ENCODE measurements at regions not wholly inside any gene's neighbourhood (a gene's known extent, or its start where the extent isn't known, plus 50 kb on each side); places are given as distances from the start of the nearest gene placed in this dataset.

- no peaks in the 10 kb centered on the region for H3K36me3 Mint-ChIP-seq
- no peak overlapping the region for H3K27ac ChIP-seq (ENCODE audit: low read depth, low read length)
- CTCF ChIA-PET (ENCODE audit: partially characterized antibody): no interaction called here
Observed at GRCh38 chr2:102927854-102928267, 166.0 kb downstream of the TMEM182 start.

GRCh38 chr2:102929721-102930120 lies 167.9 kb downstream of the TMEM182 start:
- intact Hi-C loops (cut with micrococcal nuclease): no loop called here
- H3K36me3 Mint-ChIP-seq: no peaks in the 10 kb centered on the region
- no peak for DNase-seq
- no peak overlapping the region for H3K4me3 Mint-ChIP-seq
- H3K27me3 ChIP-seq (ENCODE audit: insufficient read depth, low read length): no peaks in the 10 kb centered on the region
- peaks cover 0 to 4% (median 0%) of the 10 kb centered on the region in 8 donors for H3K9me3 Mint-ChIP-seq
- no peaks in the 10 kb centered on the region for H3K4me1 ChIP-seq (ENCODE audit: insufficient read depth, low read length)
- ChIA-PET CTCF (ENCODE audit: partially characterized antibody) (no interaction called here), POLR2A (ENCODE audit: partially characterized antibody) (no interaction called here)
- H3K9me3 ChIP-seq (ENCODE audit: control insufficient read depth in 1 of 2, low read length in 2 of 2): no peaks in the 10 kb centered on the region
- H3K4me1 Mint-ChIP-seq: no peaks in the 10 kb centered on the region
- no peak overlapping the region for H3K27ac ChIP-seq (ENCODE audit: low read depth, low read length)
- no peak overlapping the region for H3K4me3 ChIP-seq (ENCODE audit: low read length in 2 of 2)
- no peaks in the 10 kb centered on the region for H3K36me3 ChIP-seq (ENCODE audit: insufficient read depth, low read length)
- no peak overlapping the region for H3K27ac Mint-ChIP-seq
- H3K27me3 Mint-ChIP-seq: peaks cover 0 to 2% of the 10 kb centered on the region in 2 donors

More at GRCh38 chr2:102927854-102928267, 166.0 kb downstream of the TMEM182 start:
- intact Hi-C loops (cut with micrococcal nuclease): no loop called here
- Histone ChIP-seq H3K4me1 (ENCODE audit: insufficient read depth, low read length) (no peaks in the 10 kb centered on the region), H3K27me3 (ENCODE audit: insufficient read depth, low read length) (no peaks in the 10 kb centered on the region), H3K4me3 (ENCODE audit: low read length in 2 of 2) (no peak overlapping the region), H3K9me3 (ENCODE audit: control insufficient read depth in 1 of 2, low read length in 2 of 2) (no peaks in the 10 kb centered on the region), H3K36me3 (ENCODE audit: insufficient read depth, low read length) (no peaks in the 10 kb centered on the region)
- DNase-seq: no peak
- H3K4me1 Mint-ChIP-seq: no peaks in the 10 kb centered on the region
- peaks cover 0 to 4% (median 0%) of the 10 kb centered on the region in 8 donors for H3K9me3 Mint-ChIP-seq
- peaks cover 2% of the 10 kb centered on the region in 2 donors for H3K27me3 Mint-ChIP-seq
- POLR2A ChIA-PET (ENCODE audit: partially characterized antibody): no interaction called here
- H3K27ac Mint-ChIP-seq: no peak overlapping the region
- no peak overlapping the region for H3K4me3 Mint-ChIP-seq

GRCh38 chr2:102932501-102932900 lies 170.7 kb downstream of the TMEM182 start:
- H3K27me3 Mint-ChIP-seq: peaks cover 0 to 2% of the 10 kb centered on the region in 2 donors
- Histone ChIP-seq H3K27ac (ENCODE audit: low read depth, low read length) (no peak overlapping the region), H3K9me3 (ENCODE audit: control insufficient read depth in 1 of 2, low read length in 2 of 2) (no peaks in the 10 kb centered on the region), H3K36me3 (ENCODE audit: insufficient read depth, low read length) (no peaks in the 10 kb centered on the region), H3K27me3 (ENCODE audit: insufficient read depth, low read length) (no peaks in the 10 kb centered on the region), H3K4me1 (ENCODE audit: insufficient read depth, low read length) (no peaks in the 10 kb centered on the region), H3K4me3 (ENCODE audit: low read length in 2 of 2) (no peak overlapping the region)
- H3K4me3 Mint-ChIP-seq: no peak overlapping the region
- DNase-seq: no peak
- CTCF ChIA-PET (ENCODE audit: partially characterized antibody): no interaction called here
- H3K9me3 Mint-ChIP-seq: peaks cover 0 to 4% (median 1%) of the 10 kb centered on the region in 8 donors
- POLR2A ChIA-PET (ENCODE audit: partially characterized antibody): no interaction called here
- no peaks in the 10 kb centered on the region for H3K4me1 Mint-ChIP-seq
- intact Hi-C loops (cut with micrococcal nuclease): no loop called here
- H3K36me3 Mint-ChIP-seq: no peaks in the 10 kb centered on the region
- H3K27ac Mint-ChIP-seq: no peak overlapping the region

DNA sequence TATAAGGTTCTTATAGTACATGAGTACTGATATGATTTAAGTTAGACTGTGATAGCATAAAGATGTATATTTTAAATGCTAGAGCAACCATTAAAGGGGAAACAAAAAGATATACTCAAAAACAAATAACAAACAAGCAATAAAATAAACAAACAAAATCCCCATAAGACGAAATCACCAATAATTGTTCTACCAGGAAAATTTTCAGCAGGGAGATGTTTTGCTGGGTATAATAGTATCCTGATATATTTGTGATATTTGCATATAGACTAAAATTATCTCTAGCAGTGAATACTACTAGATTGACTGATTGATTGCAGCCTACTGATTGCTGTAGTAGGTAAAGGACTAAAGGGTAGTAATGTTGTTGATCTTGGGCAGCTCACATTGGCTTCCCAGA lies 177.4 kb downstream of the TMEM182 start:
- H3K36me3 ChIP-seq (ENCODE audit: insufficient read depth, low read length): no peaks in the 10 kb centered on the region
- no peaks in the 10 kb centered on the region for H3K9me3 ChIP-seq (ENCODE audit: control insufficient read depth in 1 of 2, low read length in 2 of 2)
- CTCF ChIA-PET (ENCODE audit: partially characterized antibody): no interaction called here
- peaks cover 0 to 2% of the 10 kb centered on the region in 2 donors for H3K27me3 Mint-ChIP-seq
- H3K4me1 ChIP-seq (ENCODE audit: insufficient read depth, low read length): no peaks in the 10 kb centered on the region
- peaks cover 0 to 9% (median 4%) of the 10 kb centered on the region in 8 donors for H3K9me3 Mint-ChIP-seq
- intact Hi-C loops (cut with micrococcal nuclease): no loop called here
- H3K27me3 ChIP-seq (ENCODE audit: insufficient read depth, low read length): no peaks in the 10 kb centered on the region
- H3K4me3 ChIP-seq (ENCODE audit: low read length in 2 of 2): no peak overlapping the region
- no peak overlapping the region for H3K27ac ChIP-seq (ENCODE audit: low read depth, low read length)
- no peaks in the 10 kb centered on the region for H3K4me1 Mint-ChIP-seq
- no peak overlapping the region for H3K4me3 Mint-ChIP-seq
- POLR2A ChIA-PET (ENCODE audit: partially characterized antibody): no interaction called here
- no peaks in the 10 kb centered on the region for H3K36me3 Mint-ChIP-seq
- DNase-seq: no peak
- no peak overlapping the region for H3K27ac Mint-ChIP-seq

DNA sequence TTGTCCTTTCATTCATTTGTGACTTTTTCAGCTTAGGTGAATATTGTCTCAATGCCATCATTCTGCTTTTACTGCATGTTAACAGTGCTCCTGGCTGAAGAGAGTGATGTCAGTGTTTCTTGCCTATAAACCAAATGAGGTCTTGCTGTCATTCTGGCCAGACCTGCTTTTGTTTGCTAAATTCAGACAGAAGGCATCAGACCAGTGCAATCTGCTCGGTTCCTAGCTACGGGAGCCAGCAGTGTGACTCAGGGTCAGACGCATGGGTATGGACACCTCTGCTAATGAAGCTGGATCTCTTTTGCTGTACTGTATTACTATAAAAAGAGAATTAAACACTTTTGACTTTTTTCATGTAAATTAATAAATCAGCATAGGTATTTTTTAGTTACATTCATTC lies 178.9 kb downstream of the TMEM182 start:
- ChIA-PET POLR2A (ENCODE audit: partially characterized antibody) (no interaction called here), CTCF (ENCODE audit: partially characterized antibody) (no interaction called here)
- Histone ChIP-seq H3K4me3 (ENCODE audit: low read length in 2 of 2) (no peak overlapping the region), H3K9me3 (ENCODE audit: control insufficient read depth in 1 of 2, low read length in 2 of 2) (no peaks in the 10 kb centered on the region), H3K36me3 (ENCODE audit: insufficient read depth, low read length) (no peaks in the 10 kb centered on the region), H3K27me3 (ENCODE audit: insufficient read depth, low read length) (no peaks in the 10 kb centered on the region), H3K4me1 (ENCODE audit: insufficient read depth, low read length) (no peaks in the 10 kb centered on the region), H3K27ac (ENCODE audit: low read depth, low read length) (no peak overlapping the region)
- Mint-ChIP-seq H3K27me3 (peaks cover 0 to 2% of the 10 kb centered on the region in 2 donors), H3K4me1 (no peaks in the 10 kb centered on the region), H3K4me3 (no peak overlapping the region), H3K27ac (no peak overlapping the region), H3K9me3 (peaks cover 0 to 9% (median 4%) of the 10 kb centered on the region in 8 donors), H3K36me3 (no peaks in the 10 kb centered on the region)
- no peak for DNase-seq
- intact Hi-C loops (cut with micrococcal nuclease): no loop called here

- intact Hi-C loops (cut with micrococcal nuclease): no loop called here
- Mint-ChIP-seq H3K27me3 (peaks cover 0 to 2% of the 10 kb centered on the region in 2 donors), H3K9me3 (peaks cover 0 to 9% (median 4%) of the 10 kb centered on the region in 8 donors), H3K4me3 (no peak overlapping the region), H3K27ac (no peak overlapping the region), H3K4me1 (no peaks in the 10 kb centered on the region), H3K36me3 (no peaks in the 10 kb centered on the region)
- no peak overlapping the region for H3K4me3 ChIP-seq (ENCODE audit: low read length in 2 of 2)
- H3K36me3 ChIP-seq (ENCODE audit: insufficient read depth, low read length): no peaks in the 10 kb centered on the region
- no peak for DNase-seq
- CTCF ChIA-PET (ENCODE audit: partially characterized antibody): no interaction called here
- H3K9me3 ChIP-seq (ENCODE audit: control insufficient read depth in 1 of 2, low read length in 2 of 2): no peaks in the 10 kb centered on the region
- POLR2A ChIA-PET (ENCODE audit: partially characterized antibody): no interaction called here
- no peaks in the 10 kb centered on the region for H3K4me1 ChIP-seq (ENCODE audit: insufficient read depth, low read length)
- no peak overlapping the region for H3K27ac ChIP-seq (ENCODE audit: low read depth, low read length)
- H3K27me3 ChIP-seq (ENCODE audit: insufficient read depth, low read length): no peaks in the 10 kb centered on the region
Observed at GRCh38 chr2:102942107-102942506, 180.3 kb downstream of the TMEM182 start.

DNA sequence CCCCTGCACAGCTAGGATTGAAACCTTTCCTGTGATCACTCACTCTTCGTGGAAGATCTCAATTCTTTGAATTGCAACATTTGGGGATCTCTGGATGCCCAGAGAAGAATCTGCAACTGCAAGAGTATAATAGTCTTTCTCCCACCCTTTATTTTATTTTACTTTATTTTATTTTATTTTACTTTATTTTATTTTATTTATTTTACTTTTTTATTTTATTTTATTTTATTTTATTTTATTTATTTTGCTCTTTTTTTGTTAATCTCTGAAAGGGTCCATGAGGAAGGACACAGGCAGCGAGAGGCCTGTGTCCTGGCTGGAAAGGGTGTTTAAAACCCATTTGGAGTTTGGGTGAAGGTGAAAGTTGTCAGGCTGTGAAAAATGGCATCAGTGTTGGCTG lies 181.4 kb downstream of the TMEM182 start:
- peaks cover 0 to 9% (median 2%) of the 10 kb centered on the region in 8 donors for H3K9me3 Mint-ChIP-seq
- no peak overlapping the region for H3K27ac Mint-ChIP-seq
- H3K27me3 Mint-ChIP-seq: peaks cover 0 to under 1% of the 10 kb centered on the region in 2 donors
- intact Hi-C loops (cut with micrococcal nuclease): no loop called here
- POLR2A ChIA-PET (ENCODE audit: partially characterized antibody): no interaction called here
- Histone ChIP-seq H3K27ac (ENCODE audit: low read depth, low read length) (no peak overlapping the region), H3K9me3 (ENCODE audit: control insufficient read depth in 1 of 2, low read length in 2 of 2) (no peaks in the 10 kb centered on the region), H3K4me1 (ENCODE audit: insufficient read depth, low read length) (no peaks in the 10 kb centered on the region), H3K27me3 (ENCODE audit: insufficient read depth, low read length) (no peaks in the 10 kb centered on the region), H3K36me3 (ENCODE audit: insufficient read depth, low read length) (no peaks in the 10 kb centered on the region), H3K4me3 (ENCODE audit: low read length in 2 of 2) (no peak overlapping the region)
- no peak for DNase-seq
- H3K4me1 Mint-ChIP-seq: no peaks in the 10 kb centered on the region
- CTCF ChIA-PET (ENCODE audit: partially characterized antibody): no interaction called here
- H3K36me3 Mint-ChIP-seq: no peaks in the 10 kb centered on the region
- H3K4me3 Mint-ChIP-seq: no peak overlapping the region

GRCh38 chr2:102950371-102950946 lies 188.6 kb downstream of the TMEM182 start:
- Histone ChIP-seq H3K9me3 (ENCODE audit: control insufficient read depth in 1 of 2, low read length in 2 of 2) (no peaks in the 10 kb centered on the region), H3K4me3 (ENCODE audit: low read length in 2 of 2) (no peak overlapping the region), H3K36me3 (ENCODE audit: insufficient read depth, low read length) (no peaks in the 10 kb centered on the region), H3K27ac (ENCODE audit: low read depth, low read length) (no peak overlapping the region), H3K4me1 (ENCODE audit: insufficient read depth, low read length) (no peaks in the 10 kb centered on the region), H3K27me3 (ENCODE audit: insufficient read depth, low read length) (no peaks in the 10 kb centered on the region)
- ChIA-PET POLR2A (ENCODE audit: partially characterized antibody) (no interaction called here), CTCF (ENCODE audit: partially characterized antibody) (no interaction called here)
- Mint-ChIP-seq H3K9me3 (no peaks in the 10 kb centered on the region), H3K27ac (no peak overlapping the region), H3K27me3 (no peaks in the 10 kb centered on the region), H3K4me1 (no peaks in the 10 kb centered on the region), H3K4me3 (no peak overlapping the region), H3K36me3 (no peaks in the 10 kb centered on the region)
- no peak for DNase-seq
- intact Hi-C loops (cut with micrococcal nuclease): no loop called here
